ENCODE measurements at regions not wholly inside any gene's neighbourhood (a gene's known extent, or its start where the extent isn't known, plus 50 kb on each side); places are given as distances from the start of the nearest gene placed in this dataset.

DNA sequence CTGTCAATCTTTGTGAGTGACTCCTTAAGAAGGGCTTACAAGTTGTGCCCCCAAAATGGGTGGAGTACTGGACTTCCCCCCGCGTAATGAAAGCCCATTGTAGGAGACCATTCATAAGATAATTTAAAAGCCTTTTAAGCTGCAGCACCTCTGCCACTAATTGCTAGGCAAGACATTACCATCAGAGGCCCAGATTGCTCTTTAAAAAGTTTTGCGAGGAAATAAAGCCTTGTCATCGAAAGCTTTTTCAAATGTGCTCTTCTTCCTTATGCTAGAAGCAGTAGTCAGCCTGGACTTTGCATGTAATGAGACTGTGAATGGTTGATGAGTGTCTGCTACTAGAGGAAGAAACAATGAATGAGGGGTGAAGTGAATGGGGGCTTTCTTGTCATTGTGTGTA lies 345.3 kb upstream of the CDH2 start:
- intact Hi-C loops (cut with micrococcal nuclease; ENCODE audit: unreplicated experiment) (no loop called here), in situ Hi-C loops (cut with HindIII; ENCODE audit: extremely low pct_ligation_motif_present, low pct_unique_long_range_greater_than_20kb) (no loop called here)
- TF ChIP-seq, protein P1, sequence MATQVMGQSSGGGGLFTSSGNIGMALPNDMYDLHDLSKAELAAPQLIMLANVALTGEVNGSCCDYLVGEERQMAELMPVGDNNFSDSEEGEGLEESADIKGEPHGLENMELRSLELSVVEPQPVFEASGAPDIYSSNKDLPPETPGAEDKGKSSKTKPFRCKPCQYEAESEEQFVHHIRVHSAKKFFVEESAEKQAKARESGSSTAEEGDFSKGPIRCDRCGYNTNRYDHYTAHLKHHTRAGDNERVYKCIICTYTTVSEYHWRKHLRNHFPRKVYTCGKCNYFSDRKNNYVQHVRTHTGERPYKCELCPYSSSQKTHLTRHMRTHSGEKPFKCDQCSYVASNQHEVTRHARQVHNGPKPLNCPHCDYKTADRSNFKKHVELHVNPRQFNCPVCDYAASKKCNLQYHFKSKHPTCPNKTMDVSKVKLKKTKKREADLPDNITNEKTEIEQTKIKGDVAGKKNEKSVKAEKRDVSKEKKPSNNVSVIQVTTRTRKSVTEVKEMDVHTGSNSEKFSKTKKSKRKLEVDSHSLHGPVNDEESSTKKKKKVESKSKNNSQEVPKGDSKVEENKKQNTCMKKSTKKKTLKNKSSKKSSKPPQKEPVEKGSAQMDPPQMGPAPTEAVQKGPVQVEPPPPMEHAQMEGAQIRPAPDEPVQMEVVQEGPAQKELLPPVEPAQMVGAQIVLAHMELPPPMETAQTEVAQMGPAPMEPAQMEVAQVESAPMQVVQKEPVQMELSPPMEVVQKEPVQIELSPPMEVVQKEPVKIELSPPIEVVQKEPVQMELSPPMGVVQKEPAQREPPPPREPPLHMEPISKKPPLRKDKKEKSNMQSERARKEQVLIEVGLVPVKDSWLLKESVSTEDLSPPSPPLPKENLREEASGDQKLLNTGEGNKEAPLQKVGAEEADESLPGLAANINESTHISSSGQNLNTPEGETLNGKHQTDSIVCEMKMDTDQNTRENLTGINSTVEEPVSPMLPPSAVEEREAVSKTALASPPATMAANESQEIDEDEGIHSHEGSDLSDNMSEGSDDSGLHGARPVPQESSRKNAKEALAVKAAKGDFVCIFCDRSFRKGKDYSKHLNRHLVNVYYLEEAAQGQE (IDR thresholded peaks at IDR 0.05; ENCODE audit: borderline replicate concordance in 1 of 2, low read depth in 1 of 2, low read length in 2 of 2): no peak
- TF ChIP-seq, protein P2, sequence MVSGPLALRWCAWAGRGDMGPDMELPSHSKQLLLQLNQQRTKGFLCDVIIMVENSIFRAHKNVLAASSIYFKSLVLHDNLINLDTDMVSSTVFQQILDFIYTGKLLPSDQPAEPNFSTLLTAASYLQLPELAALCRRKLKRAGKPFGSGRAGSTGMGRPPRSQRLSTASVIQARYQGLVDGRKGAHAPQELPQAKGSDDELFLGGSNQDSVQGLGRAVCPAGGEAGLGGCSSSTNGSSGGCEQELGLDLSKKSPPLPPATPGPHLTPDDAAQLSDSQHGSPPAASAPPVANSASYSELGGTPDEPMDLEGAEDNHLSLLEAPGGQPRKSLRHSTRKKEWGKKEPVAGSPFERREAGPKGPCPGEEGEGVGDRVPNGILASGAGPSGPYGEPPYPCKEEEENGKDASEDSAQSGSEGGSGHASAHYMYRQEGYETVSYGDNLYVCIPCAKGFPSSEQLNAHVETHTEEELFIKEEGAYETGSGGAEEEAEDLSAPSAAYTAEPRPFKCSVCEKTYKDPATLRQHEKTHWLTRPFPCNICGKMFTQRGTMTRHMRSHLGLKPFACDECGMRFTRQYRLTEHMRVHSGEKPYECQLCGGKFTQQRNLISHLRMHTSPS (CRISPR knock-in tag; IDR thresholded peaks at IDR 0.05; ENCODE audit: low read depth): no peak
- TF ChIP-seq PHF5A (CRISPR knock-in tag; IDR thresholded peaks at IDR 0.05; ENCODE audit: low read depth, unreplicated experiment) (no peak), KLF13 (CRISPR knock-in tag; IDR thresholded peaks at IDR 0.05) (no peak), SYNCRIP (IDR thresholded peaks at IDR 0.05; ENCODE audit: insufficient read depth, low read depth, low read length) (no peak), CCDC6 (CRISPR knock-in tag; IDR thresholded peaks at IDR 0.05) (no peak)
- TF ChIP-seq, protein P3, sequence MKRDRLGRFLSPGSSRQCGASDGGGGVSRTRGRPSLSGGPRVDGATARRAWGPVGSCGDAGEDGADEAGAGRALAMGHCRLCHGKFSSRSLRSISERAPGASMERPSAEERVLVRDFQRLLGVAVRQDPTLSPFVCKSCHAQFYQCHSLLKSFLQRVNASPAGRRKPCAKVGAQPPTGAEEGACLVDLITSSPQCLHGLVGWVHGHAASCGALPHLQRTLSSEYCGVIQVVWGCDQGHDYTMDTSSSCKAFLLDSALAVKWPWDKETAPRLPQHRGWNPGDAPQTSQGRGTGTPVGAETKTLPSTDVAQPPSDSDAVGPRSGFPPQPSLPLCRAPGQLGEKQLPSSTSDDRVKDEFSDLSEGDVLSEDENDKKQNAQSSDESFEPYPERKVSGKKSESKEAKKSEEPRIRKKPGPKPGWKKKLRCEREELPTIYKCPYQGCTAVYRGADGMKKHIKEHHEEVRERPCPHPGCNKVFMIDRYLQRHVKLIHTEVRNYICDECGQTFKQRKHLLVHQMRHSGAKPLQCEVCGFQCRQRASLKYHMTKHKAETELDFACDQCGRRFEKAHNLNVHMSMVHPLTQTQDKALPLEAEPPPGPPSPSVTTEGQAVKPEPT (CRISPR knock-in tag; IDR thresholded peaks at IDR 0.05; ENCODE audit: low read depth): no peak
- TF ChIP-seq, protein P4, sequence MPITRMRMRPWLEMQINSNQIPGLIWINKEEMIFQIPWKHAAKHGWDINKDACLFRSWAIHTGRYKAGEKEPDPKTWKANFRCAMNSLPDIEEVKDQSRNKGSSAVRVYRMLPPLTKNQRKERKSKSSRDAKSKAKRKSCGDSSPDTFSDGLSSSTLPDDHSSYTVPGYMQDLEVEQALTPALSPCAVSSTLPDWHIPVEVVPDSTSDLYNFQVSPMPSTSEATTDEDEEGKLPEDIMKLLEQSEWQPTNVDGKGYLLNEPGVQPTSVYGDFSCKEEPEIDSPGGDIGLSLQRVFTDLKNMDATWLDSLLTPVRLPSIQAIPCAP (CRISPR knock-in tag; IDR thresholded peaks at IDR 0.05; ENCODE audit: low read depth): no peak
- Histone ChIP-seq H3K4me3 (replicated peaks in 1 of 3; ENCODE audit: insufficient read depth in 1 of 3, low read depth in 2 of 3, low read length in 3 of 3) (no peak overlapping the region), H3K4me2 (ENCODE audit: low read depth, low read length) (no peak overlapping the region), H3K27me3 (ENCODE audit: control insufficient read depth in 1 of 2, insufficient read depth in 2 of 2, low read length in 2 of 2) (no peaks in the 10 kb centered on the region), H3K4me1 (ENCODE audit: insufficient read depth, low read length) (no peaks in the 10 kb centered on the region), H3K27ac (ENCODE audit: extremely low read length, insufficient read depth, low read length) (no peak overlapping the region), H3K36me3 (replicated peaks in 1 of 2; ENCODE audit: control insufficient read depth in 1 of 2, insufficient read depth in 2 of 2, low read length in 2 of 2) (no peaks in the 10 kb centered on the region), H3K79me2 (ENCODE audit: insufficient read depth, low read length) (no peaks in the 10 kb centered on the region), H2AFZ (ENCODE audit: low read length) (no peak overlapping the region), H4K20me1 (ENCODE audit: insufficient read depth, low read length) (no peaks in the 10 kb centered on the region), H3K9ac (ENCODE audit: insufficient read depth, low read depth, low read length) (no peak overlapping the region), H3K9me3 (ENCODE audit: low read length) (no peaks in the 10 kb centered on the region)
- 47% methylated on average over 4 of the region's 4 CpGs for WGBS (ENCODE audit: low lambda C conversion rate)
- no peak for FAIRE-seq
- ChIA-PET CTCF (ENCODE audit: low intra/inter-chr PET ratio, low total read pairs) (no interaction called here), POLR2A (no interaction called here)
- BruUV-seq (replicated peaks): no TSS peak
- no peak for ATAC-seq
- no peak for DNase-seq (ENCODE audit: low spot score)
